A549 (cell line): ENCODE measurements at regions not wholly inside any gene's neighbourhood (a gene's known extent, or its start where the extent isn't known, plus 50 kb on each side); places are given as distances from the start of the nearest gene placed in this dataset.
"Not testable (repeated sequence)": the region's sequence is repeated elsewhere in the genome, so short reads cannot be mapped to it uniquely, and the experiment has no call there.

ENCODE experiments used
- ATAC-seq, 2 experiments: fragments of 200-7000 bp in 1 of 2; fragments of >200 bp in 1 of 2; cut with Nextera tagmentation in 1 of 2; cut with Tn5 transposase in 1 of 2; 3 replicates each; pipeline versions ENCODE4 v1.8.0 to v1.9.1; 2018 to 2020; ENCODE audit warnings: mild to moderate bottlenecking in 1 of 2, moderate library complexity in 1 of 2
- CTCF ChIA-PET: fragments of 300-600 bp; sonication (Branson Sonifier 250); formaldehyde crosslinking; extraction: SDS; loops from one replicate; lab custom pipeline; 2021; ENCODE audit warnings: antibody characterized with exemption, inconsistent platforms; lab: Yijun Ruan, JAX
- POLR2A ChIA-PET: fragments of 350-600 bp; formaldehyde crosslinking; extraction: SDS; loops from one replicate; lab custom pipeline; 2021; ENCODE audit warnings: antibody characterized with exemption, inconsistent platforms; lab: Yijun Ruan, JAX
- DNase-seq, 2 experiments: peaks; one replicate each; pipeline versions ENCODE4 v3.0.0 to v3.0.0-alpha.2; 2011 to 2016; ENCODE audit warnings: low read depth in 1 of 2, low spot score in 1 of 2
- FAIRE-seq: peaks from 2 replicates; lab custom pipeline; 2011; peaks lifted over from hg19 to GRCh38; lab: Jason Lieb, UNC
- H3K27ac ChIP-seq, 2 experiments: fragments of >200 bp; sonication (Bioruptor Twin); formaldehyde crosslinking; 3 replicates each; pipeline ENCODE4 v1.5.1; 2016 to 2017
- H3K4me1 ChIP-seq: fragments of >200 bp; sonication (Bioruptor Twin); formaldehyde crosslinking; 3 replicates; pipeline ENCODE4 v1.6.1; 2016
- H3K4me2 ChIP-seq: fragments of >200 bp; sonication (Bioruptor Twin); formaldehyde crosslinking; 3 replicates; pipeline ENCODE4 v1.6.1; 2016
- H3K4me3 ChIP-seq: fragments of >200 bp; sonication (Bioruptor Twin); formaldehyde crosslinking; 3 replicates; pipeline ENCODE4 v1.5.1; 2016
- H3K9me3 ChIP-seq: fragments of >200 bp; sonication (Bioruptor Twin); formaldehyde crosslinking; 3 replicates; pipeline ENCODE4 v1.6.1; 2016
- BHLHE40 ChIP-seq: IDR thresholded peaks from 2 replicates; pipeline ENCODE4 v1.6.1; 2012; ENCODE audit warnings: low read depth, low read length, inconsistent platforms
- CBX2 ChIP-seq: fragments of 200-600 bp; sonication (generic); IDR thresholded peaks from 2 replicates; pipeline ENCODE4 v1.6.1; 2016; ENCODE audit warnings: low read depth, mild to moderate bottlenecking, borderline replicate concordance
- CBX8 ChIP-seq: fragments of 200-600 bp; sonication (generic); IDR thresholded peaks from 2 replicates; pipeline ENCODE4 v1.6.1; 2016
- CHD2 ChIP-seq: fragments of 150-350 bp; IDR thresholded peaks from 2 replicates; pipeline ENCODE4 v1.6.1; 2014; ENCODE audit warnings: low read length; ENCODE audit not compliant: partially characterized antibody
- ELK1 ChIP-seq: fragments of 150-350 bp; IDR thresholded peaks from 2 replicates; pipeline ENCODE4 v1.6.1; 2014; ENCODE audit warnings: low read depth, mild to moderate bottlenecking, low read length
- EP300 ChIP-seq, 2 experiments: fragments of >200 bp; sonication (Bioruptor Twin); formaldehyde crosslinking; IDR thresholded peaks; 2 replicates in 1 of 2; 3 replicates in 1 of 2; pipeline ENCODE4 v1.6.1; 2016 to 2017
- KDM1A ChIP-seq: fragments of 200-600 bp; sonication (generic); IDR thresholded peaks from 2 replicates; pipeline ENCODE4 v1.6.1; 2016; ENCODE audit warnings: low read depth, mild to moderate bottlenecking
- KDM5A ChIP-seq: fragments of 200-600 bp; sonication (generic); IDR thresholded peaks from 2 replicates; pipeline ENCODE4 v1.6.1; 2016; ENCODE audit warnings: antibody characterized with exemption, mild to moderate bottlenecking
- NFE2L2 ChIP-seq: fragments of 150-350 bp; conservative IDR thresholded peaks from 2 replicates; pipeline ENCODE4 v1.6.1; 2014; ENCODE audit warnings: low read length
- NPAS2 ChIP-seq: fragments of 250-450 bp; sonication (Bioruptor Pico); IDR thresholded peaks from 2 replicates; pipeline ENCODE4 v1.8.0; 2022; ENCODE audit warnings: mild to moderate bottlenecking, moderate library complexity, borderline replicate concordance
- NR3C1 ChIP-seq: fragments of >200 bp; sonication (Bioruptor Twin); formaldehyde crosslinking; IDR thresholded peaks from 3 replicates; pipeline ENCODE4 v1.6.1; 2017
- RAD21 ChIP-seq, 2 experiments: fragments of >200 bp in 1 of 2; sonication (Bioruptor Twin) in 1 of 2; formaldehyde crosslinking in 1 of 2; IDR thresholded peaks in 1 of 2; conservative IDR thresholded peaks in 1 of 2; 2 replicates in 1 of 2; 3 replicates in 1 of 2; pipeline ENCODE4 v1.6.1; 2012 to 2018; ENCODE audit warnings: inconsistent platforms in 1 of 2
- REST ChIP-seq: fragments of 200-600 bp; sonication (generic); IDR thresholded peaks from 2 replicates; pipeline ENCODE4 v1.6.1; 2016; ENCODE audit warnings: antibody characterized with exemption, mild to moderate bottlenecking, moderate library complexity
- RFX5 ChIP-seq: fragments of 450-650 bp; IDR thresholded peaks from 2 replicates; pipeline ENCODE4 v1.7.1; 2014; ENCODE audit warnings: antibody characterized with exemption, mild to moderate bottlenecking, moderate library complexity
- TFCP2L1 ChIP-seq: fragments of 250-450 bp; sonication (Bioruptor Pico); IDR thresholded peaks from 2 replicates; pipeline ENCODE4 v1.5.0; 2021; ENCODE audit warnings: mild to moderate bottlenecking
- TP53 ChIP-seq: fragments of 250-450 bp; sonication (Bioruptor Pico); IDR thresholded peaks from 2 replicates; pipeline ENCODE4 v1.5.0; 2021; ENCODE audit warnings: mild to moderate bottlenecking, moderate library complexity
- USF2 ChIP-seq: fragments of 450-650 bp; IDR thresholded peaks from 2 replicates; pipeline ENCODE4 v1.6.1; 2014; ENCODE audit warnings: antibody characterized with exemption
- WGBS: methylation state at CpG from one replicate; pipeline ENCODE4 v1.1.6; 2017; ENCODE audit errors: missing lambda C conversion rate; 5-methylcytosine and 5-hydroxymethylcytosine counted together
- TF ChIP-seq, protein P1 (sequence below): IDR thresholded peaks from 2 replicates; pipeline ENCODE4 v1.6.1; 2012
- TF ChIP-seq, protein P2 (sequence below): IDR thresholded peaks from 2 replicates; pipeline ENCODE4 v1.6.1; 2012

DNA sequence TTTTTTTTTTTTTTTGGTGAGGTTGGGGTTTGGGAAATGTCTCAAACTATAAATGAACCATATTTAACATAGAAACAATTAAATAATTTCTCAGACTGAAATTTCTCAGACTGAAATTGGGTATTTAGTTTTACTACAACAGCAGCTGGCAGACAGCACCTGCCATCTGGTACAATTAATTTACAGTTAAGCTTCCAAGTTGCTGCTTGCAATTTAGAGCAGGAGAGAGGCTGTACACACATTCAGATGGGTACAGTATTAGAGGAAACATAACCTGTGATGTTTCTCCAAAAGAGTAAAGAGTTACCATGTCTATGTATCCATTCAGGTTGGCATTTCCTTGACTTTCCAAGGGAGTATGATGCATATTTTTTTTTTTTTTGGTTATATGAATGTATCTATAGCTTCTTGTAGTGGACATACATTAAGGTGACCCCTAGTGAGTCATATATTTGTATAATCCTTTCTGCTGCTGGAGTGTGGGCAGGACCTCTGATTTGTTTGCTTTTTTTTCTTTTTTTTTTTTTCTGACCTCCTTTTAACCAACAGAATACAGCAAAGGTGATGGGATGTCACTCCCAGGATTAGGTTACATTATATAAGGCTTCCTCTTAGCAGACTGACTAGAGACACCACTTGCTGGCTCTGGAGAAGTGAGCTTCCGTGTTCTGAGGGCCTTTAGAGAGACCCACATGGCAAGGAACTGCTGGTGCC lies 201.7 kb downstream of the PTH2R start:
- ChIA-PET POLR2A (no interaction called here), CTCF (no interaction called here)
- Histone ChIP-seq H3K4me2 (no peak overlapping the region), H3K27ac (no peak overlapping the region), H3K4me1 (no peaks in the 10 kb centered on the region), H3K4me3 (no peak overlapping the region), H3K9me3 (no peaks in the 10 kb centered on the region)
- WGBS, result 14% methylated on average over 1 of the region's 1 CpG
- FAIRE-seq (no peak), DNase-seq (no peak), ATAC-seq (no peak; a peak in 1 of 6 replicates)
- TF ChIP-seq BHLHE40, result no peak
- no peak for TF ChIP-seq CBX2
- TF ChIP-seq REST, result no peak
- no peak for TF ChIP-seq RAD21 (conservative IDR thresholded peaks at IDR 0.05 in 1 of 2, IDR thresholded peaks at IDR 0.05 in 1 of 2)
- TF ChIP-seq EP300 (IDR thresholded peaks at IDR 0.05), result no peak
- TF ChIP-seq RFX5, result no peak
- no peak for TF ChIP-seq ELK1

- ChIA-PET CTCF (interaction anchor here (1.1 kb wide), 1 partner anchor 143 kb away, joined by 3 read pairs; no protein-coding TSS in a partner anchor), POLR2A (no interaction called here)
- H3K9me3 ChIP-seq, result no peaks in the 10 kb centered on the region
- H3K4me1 ChIP-seq, result no peaks in the 10 kb centered on the region
- TF ChIP-seq NFE2L2 (no peak), KDM5A (no peak), KDM1A (no peak), NR3C1 (no peak), RAD21 (conservative IDR thresholded peaks at IDR 0.05 in 1 of 2, IDR thresholded peaks at IDR 0.05 in 1 of 2) (no peak), CHD2 (no peak), USF2 (no peak), NPAS2 (CRISPR knock-in tag) (no peak), TFCP2L1 (CRISPR knock-in tag) (no peak), CBX8 (no peak), TP53 (CRISPR knock-in tag) (no peak)
- TF ChIP-seq, protein P1, sequence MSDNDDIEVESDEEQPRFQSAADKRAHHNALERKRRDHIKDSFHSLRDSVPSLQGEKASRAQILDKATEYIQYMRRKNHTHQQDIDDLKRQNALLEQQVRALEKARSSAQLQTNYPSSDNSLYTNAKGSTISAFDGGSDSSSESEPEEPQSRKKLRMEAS, result no peak
- TF ChIP-seq, protein P2, sequence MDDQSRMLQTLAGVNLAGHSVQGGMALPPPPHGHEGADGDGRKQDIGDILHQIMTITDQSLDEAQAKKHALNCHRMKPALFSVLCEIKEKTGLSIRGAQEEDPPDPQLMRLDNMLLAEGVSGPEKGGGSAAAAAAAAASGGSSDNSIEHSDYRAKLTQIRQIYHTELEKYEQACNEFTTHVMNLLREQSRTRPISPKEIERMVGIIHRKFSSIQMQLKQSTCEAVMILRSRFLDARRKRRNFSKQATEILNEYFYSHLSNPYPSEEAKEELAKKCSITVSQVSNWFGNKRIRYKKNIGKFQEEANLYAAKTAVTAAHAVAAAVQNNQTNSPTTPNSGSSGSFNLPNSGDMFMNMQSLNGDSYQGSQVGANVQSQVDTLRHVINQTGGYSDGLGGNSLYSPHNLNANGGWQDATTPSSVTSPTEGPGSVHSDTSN, result no peak
- FAIRE-seq, result no peak
- no peak overlapping the region for H3K4me2 ChIP-seq
- no peak overlapping the region for H3K27ac ChIP-seq
- WGBS, result 16% methylated on average over 2 of the region's 2 CpGs
- DNase-seq, result no peak
- no peak overlapping the region for H3K4me3 ChIP-seq
- ATAC-seq, result no peak
Measured at GRCh38 chr2:208609166-208609804, 202.7 kb downstream of the PTH2R start.

DNA sequence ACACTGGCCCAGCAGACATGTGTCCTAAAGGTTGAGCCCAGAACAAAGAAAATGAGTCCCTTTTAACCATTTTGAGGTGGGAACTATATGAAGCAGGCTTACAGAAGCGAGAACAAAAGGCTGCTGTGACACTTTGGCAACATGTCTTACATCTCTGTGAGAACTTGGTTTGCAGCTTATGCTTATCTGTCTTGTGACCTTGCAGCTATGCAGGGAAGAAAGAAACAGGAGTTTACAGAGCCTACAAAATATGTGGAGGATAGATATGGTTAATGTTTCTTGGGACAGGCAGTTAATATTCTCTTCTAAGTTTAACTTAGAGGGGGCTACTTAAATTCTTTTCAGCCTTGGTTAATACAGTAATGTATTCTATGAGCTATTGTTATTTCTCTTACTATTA lies 209.1 kb downstream of the PTH2R start:
- H3K4me2 ChIP-seq, H3K9me3 ChIP-seq, ATAC-seq, H3K4me1 ChIP-seq, DNase-seq, POLR2A ChIA-PET, H3K27ac ChIP-seq, CTCF ChIA-PET, FAIRE-seq, H3K4me3 ChIP-seq: not testable (repeated sequence)
- 0% methylated on average over 1 of the region's 1 CpG for WGBS
